Heart right ventricle (tissue), 16 donors: ENCODE measurements at regions not wholly inside any gene's neighbourhood (a gene's known extent, or its start where the extent isn't known, plus 50 kb on each side); places are given as distances from the start of the nearest gene placed in this dataset.

Experiments used
- ATAC-seq, 8 donors: fragments of 200-7000 bp; cut with Tn5 transposase; one replicate each; pipeline ENCODE4 v1.9.1; 2020; ENCODE audit warnings: mild to moderate bottlenecking in 8 of 8, moderate library complexity in 8 of 8, moderate number of reproducible peaks in 1 of 8
- DNase-seq, 2 donors: peaks; one replicate each; pipeline ENCODE4 v3.0.0-alpha.2; 2020
- H3K27ac ChIP-seq, 10 donors: fragments of 200-600 bp; sonication (generic) in 2 of 10; one replicate each; pipeline versions ENCODE4 v1.5.0 to v1.8.0; 2020 to 2022; ENCODE audit warnings: mild to moderate bottlenecking in 3 of 10
- H3K27me3 ChIP-seq, 7 donors: fragments of 200-600 bp; one replicate each; pipeline ENCODE4 v1.8.0; 2021 to 2022; ENCODE audit warnings: mild to moderate bottlenecking in 2 of 7
- H3K36me3 ChIP-seq, 9 donors: fragments of 200-600 bp; sonication (generic) in 1 of 9; one replicate each; pipeline versions ENCODE4 v1.5.0 to v1.8.0; 2020 to 2022; ENCODE audit warnings: mild to moderate bottlenecking in 2 of 9
- H3K4me1 ChIP-seq, 9 donors: fragments of 200-600 bp; sonication (generic) in 1 of 9; one replicate each; pipeline versions ENCODE4 v1.5.0 to v1.8.0; 2020 to 2022; ENCODE audit warnings: mild to moderate bottlenecking in 4 of 9
- H3K4me3 ChIP-seq, 10 donors: fragments of 200-600 bp; sonication (generic) in 2 of 10; one replicate each; pipeline versions ENCODE4 v1.5.0 to v1.8.0; 2020 to 2022; ENCODE audit warnings: mild to moderate bottlenecking in 7 of 10, moderate library complexity in 2 of 10
- H3K9me3 ChIP-seq, 11 donors: fragments of 200-600 bp in 10 of 11; sonication (generic) in 2 of 11; one replicate each; pipeline versions ENCODE4 v1.5.0 to v1.8.0; 2013 to 2022; ENCODE audit warnings: mild to moderate bottlenecking in 2 of 11, control low read depth in 1 of 11, moderate library complexity in 1 of 11
- WGBS, 2 donors: extraction: QIAGEN DNeasy Blood & Tissue Kit; methylation state at CpG; one replicate each; pipeline ENCODE4 v1.1.7; 2013; ENCODE audit warnings: inconsistent platforms in 1 of 2; 5-methylcytosine and 5-hydroxymethylcytosine counted together
- intact Hi-C, 10 donors: fragments of 100-400 bp; cut with DNase I; formaldehyde crosslinking; loops; one replicate each; pipeline versions ENCODE4 v1.11.1 to v1.14.2; 2022
- TF ChIP-seq, protein P1 (sequence below), 9 donors: fragments of 200-600 bp; sonication (generic) in 2 of 9; IDR thresholded peaks; one replicate each; pipeline versions ENCODE4 v1.5.0 to v1.8.0; 2021 to 2022; ENCODE audit warnings: antibody characterized with exemption in 9 of 9, mild to moderate bottlenecking in 5 of 9, moderate library complexity in 1 of 9
- donor health status: Arrhythmogenic right ventricular cardiomyopathy.
- donor health status: ischemic (EF 13 %, LVEDD 7.1; RV severe dilation, severe dysfunction).
- donor health status: healthy with polysubstance abuse.
- donor health status: DM: no; HTN: yes; CAD: no.
- donor health status: DM: no; HTN: no; CAD: no.
- donor health status: ischemic (EF 25% LVEDD 6.9; RV normal size, moderate dysfunction).
- donor health status: ischemic (EF 25% LVEDD 5.7; RV mildly dilated, moderate dysfunction).
- donor health status: healthy.
- donor health status: DM: yes; HTN: yes; CAD: no.
- donor health status: Ischemic cardiomyopathy.
- donor health status: ischemic (EF 35%, LVEDD 5.7; RV mildly dilated, moderate dysfunction).
- donor health status: nonischemic (EF 11% LVEDD 7.7; RV severe dilation, severe dysfunction).
- donor health status: DM: yes; HTN: yes; CAD: no.
- donor health status: PGD.
- donor health status: ischemic (EF 29% LVEDD 5.4; RV normal size, mild dysfunction).
- donor health status: nonischemic (EF 23%, LVEDD 6.1; RV moderate dilation, normal function).

DNA sequence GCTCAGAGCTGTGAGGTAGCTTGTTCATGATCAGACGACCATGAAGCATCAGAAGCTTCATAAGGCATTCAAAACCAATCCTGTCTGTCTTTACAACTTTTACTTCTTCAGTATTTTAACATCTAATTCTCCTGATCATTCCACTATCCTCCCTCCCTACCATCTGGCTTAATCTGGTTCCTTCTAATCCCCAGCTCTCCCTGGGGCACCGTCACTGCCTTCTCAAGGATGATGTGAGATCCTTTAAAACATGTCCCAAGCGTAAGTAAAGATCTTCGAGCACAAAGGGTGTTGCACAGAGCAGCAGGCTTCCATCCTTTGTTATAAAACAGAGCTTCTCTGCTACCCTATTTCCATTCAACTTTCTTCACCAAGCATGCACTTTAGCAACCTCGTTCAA lies 362.7 kb upstream of the ARRDC4 start:
- no peaks in the 10 kb centered on the region for H3K9me3 ChIP-seq
- H3K27me3 ChIP-seq: peaks cover 0 to 3% (median 0%) of the 10 kb centered on the region in 7 donors
- no peaks in the 10 kb centered on the region for H3K36me3 ChIP-seq
- DNase-seq (no peak), ATAC-seq (no peak)
- no peaks in the 10 kb centered on the region for H3K4me1 ChIP-seq
- 62 to 68% methylated on average over 5 of the region's 5 CpGs for WGBS, 2 donors
- H3K4me3 ChIP-seq: no peak overlapping the region
- H3K27ac ChIP-seq: no peak overlapping the region
- TF ChIP-seq, protein P1, sequence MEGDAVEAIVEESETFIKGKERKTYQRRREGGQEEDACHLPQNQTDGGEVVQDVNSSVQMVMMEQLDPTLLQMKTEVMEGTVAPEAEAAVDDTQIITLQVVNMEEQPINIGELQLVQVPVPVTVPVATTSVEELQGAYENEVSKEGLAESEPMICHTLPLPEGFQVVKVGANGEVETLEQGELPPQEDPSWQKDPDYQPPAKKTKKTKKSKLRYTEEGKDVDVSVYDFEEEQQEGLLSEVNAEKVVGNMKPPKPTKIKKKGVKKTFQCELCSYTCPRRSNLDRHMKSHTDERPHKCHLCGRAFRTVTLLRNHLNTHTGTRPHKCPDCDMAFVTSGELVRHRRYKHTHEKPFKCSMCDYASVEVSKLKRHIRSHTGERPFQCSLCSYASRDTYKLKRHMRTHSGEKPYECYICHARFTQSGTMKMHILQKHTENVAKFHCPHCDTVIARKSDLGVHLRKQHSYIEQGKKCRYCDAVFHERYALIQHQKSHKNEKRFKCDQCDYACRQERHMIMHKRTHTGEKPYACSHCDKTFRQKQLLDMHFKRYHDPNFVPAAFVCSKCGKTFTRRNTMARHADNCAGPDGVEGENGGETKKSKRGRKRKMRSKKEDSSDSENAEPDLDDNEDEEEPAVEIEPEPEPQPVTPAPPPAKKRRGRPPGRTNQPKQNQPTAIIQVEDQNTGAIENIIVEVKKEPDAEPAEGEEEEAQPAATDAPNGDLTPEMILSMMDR (IDR thresholded peaks at IDR 0.05): no peak
- intact Hi-C loops: no loop called here

DNA sequence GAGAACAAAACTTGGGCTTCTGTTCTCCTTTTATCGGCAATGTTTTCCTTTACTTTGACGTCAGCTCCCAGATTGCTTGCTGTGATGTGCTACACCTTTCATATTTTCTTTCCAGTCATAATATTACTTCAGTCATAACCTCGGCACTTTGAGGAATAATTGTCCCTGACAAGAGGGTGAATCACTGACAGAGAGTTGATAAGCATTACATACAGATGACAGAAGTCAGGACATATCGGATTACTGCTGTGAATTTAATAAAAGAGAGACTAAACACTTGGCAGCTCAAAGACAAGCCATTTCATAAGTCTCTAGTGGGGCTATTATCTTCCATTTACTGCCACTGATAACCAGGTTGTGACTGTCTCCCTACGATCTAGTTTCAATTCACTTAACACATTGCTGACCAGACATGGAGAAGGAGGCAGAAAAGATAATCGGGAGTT lies 362.1 kb upstream of the ARRDC4 start:
- Histone ChIP-seq H3K4me3 (no peak overlapping the region), H3K27ac (no peak overlapping the region), H3K27me3 (peaks cover 0 to 3% (median 0%) of the 10 kb centered on the region in 7 donors), H3K9me3 (no peaks in the 10 kb centered on the region), H3K4me1 (no peaks in the 10 kb centered on the region), H3K36me3 (no peaks in the 10 kb centered on the region)
- no peak for DNase-seq
- TF ChIP-seq, protein P1 (IDR thresholded peaks at IDR 0.05): no peak
- no peak for ATAC-seq
- 26 to 29% methylated on average over 6 of the region's 6 CpGs for WGBS, 2 donors
- intact Hi-C loops: no loop called here

DNA sequence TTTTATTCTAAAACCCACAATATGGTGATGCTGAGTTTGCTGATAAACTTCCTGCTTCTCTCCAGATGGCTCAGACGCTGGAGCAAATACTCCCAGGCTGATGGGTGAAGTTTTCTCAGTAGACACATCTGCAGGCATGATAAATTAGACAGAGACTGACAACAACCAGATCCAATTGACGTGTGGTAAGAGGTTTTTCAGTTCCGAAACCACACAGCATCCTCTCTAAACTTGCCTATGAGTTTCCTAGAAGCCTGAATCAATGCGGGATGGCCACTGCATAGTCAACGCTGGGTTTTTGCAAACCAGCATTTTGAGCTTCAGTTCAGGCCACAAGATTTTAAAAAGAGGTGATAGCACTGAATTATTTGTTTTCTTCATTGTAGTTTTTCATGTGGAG lies 360.3 kb upstream of the ARRDC4 start:
- no peaks in the 10 kb centered on the region for H3K9me3 ChIP-seq
- intact Hi-C loops: no loop called here
- WGBS, 2 donors: 54 to 59% methylated on average over 5 of the region's 5 CpGs
- DNase-seq (no peak), ATAC-seq (no peak)
- no peak overlapping the region for H3K27ac ChIP-seq
- TF ChIP-seq, protein P1 (IDR thresholded peaks at IDR 0.05): no peak
- no peak overlapping the region for H3K4me3 ChIP-seq
- H3K27me3 ChIP-seq: peaks cover 0 to 3% (median 0%) of the 10 kb centered on the region in 7 donors
- H3K36me3 ChIP-seq: no peaks in the 10 kb centered on the region
- H3K4me1 ChIP-seq: no peaks in the 10 kb centered on the region

DNA sequence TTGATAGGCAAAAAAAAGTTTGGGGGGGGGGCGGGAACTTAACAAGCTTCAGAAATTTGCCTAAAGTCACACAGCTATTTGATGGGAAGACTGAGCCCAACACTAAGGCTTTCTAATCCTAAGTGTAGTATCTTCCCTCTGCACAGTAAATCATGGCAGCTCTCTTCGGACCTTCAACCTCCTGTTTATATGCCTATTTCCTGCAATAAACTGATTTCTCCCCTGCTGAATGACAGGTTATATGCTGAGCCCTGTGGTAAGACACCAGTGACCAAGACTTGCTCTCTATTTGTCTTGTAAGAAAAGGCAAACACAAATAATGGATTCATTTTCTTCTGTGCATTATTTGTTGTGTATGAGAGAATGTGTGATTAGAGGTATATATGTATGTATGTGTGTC lies 355.8 kb upstream of the ARRDC4 start:
- WGBS, 2 donors: 43% methylated on average over 2 of the region's 2 CpGs
- H3K4me3 ChIP-seq: no peak overlapping the region
- peaks cover 0 to 3% (median 0%) of the 10 kb centered on the region in 7 donors for H3K27me3 ChIP-seq
- intact Hi-C loops: no loop called here
- no peak for DNase-seq
- H3K4me1 ChIP-seq: no peaks in the 10 kb centered on the region
- H3K36me3 ChIP-seq: no peaks in the 10 kb centered on the region
- H3K27ac ChIP-seq: no peak overlapping the region
- TF ChIP-seq, protein P1 (IDR thresholded peaks at IDR 0.05): no peak
- no peak for ATAC-seq
- peaks cover 0 to 14% (median 0%) of the 10 kb centered on the region in 11 donors for H3K9me3 ChIP-seq
